Stimulated activated effector memory CD8-positive, alpha-beta T cell treated with anti-CD3 and anti-CD28 coated beads, Interleukin-12 subunit alpha, Interleukin-12 subunit beta, amount 100 ng/mL, for 72 hours (primary cell): ENCODE measurements at regions not wholly inside any gene's neighbourhood (a gene's known extent, or its start where the extent isn't known, plus 50 kb on each side); places are given as distances from the start of the nearest gene placed in this dataset.
A peak's percentile ranks its signal among the peaks of the same experiment; 100 is the strongest.
"Not testable (repeated sequence)": the region's sequence is repeated elsewhere in the genome, so short reads cannot be mapped to it uniquely, and the experiment has no call there.

Experiments used
- ATAC-seq: fragments of 150-1000 bp; cut with Tn5 transposase; 2 replicates; pipeline ENCODE4 v1.10.0; 2021
- DNase-seq, 2 donors: peaks; one replicate each; pipeline ENCODE4 v3.0.0; 2021 to 2022; ENCODE audit warnings: low spot score in 2 of 2
- H3K27ac Mint-ChIP-seq: one replicate; pipeline ENCODE4 v1.8.0; 2022; ENCODE audit warnings: mild to moderate bottlenecking, mixed read lengths
- H3K36me3 Mint-ChIP-seq: one replicate; pipeline ENCODE4 v1.8.0; 2022; ENCODE audit warnings: mild to moderate bottlenecking, mixed read lengths
- H3K4me1 Mint-ChIP-seq: one replicate; pipeline ENCODE4 v1.8.0; 2022; ENCODE audit warnings: mixed read lengths
- H3K4me3 Mint-ChIP-seq: one replicate; pipeline ENCODE4 v1.8.0; 2022; ENCODE audit warnings: mild to moderate bottlenecking, mixed read lengths
- H3K9me3 Mint-ChIP-seq: one replicate; pipeline ENCODE4 v1.8.0; 2022; ENCODE audit warnings: mixed read lengths

DNA sequence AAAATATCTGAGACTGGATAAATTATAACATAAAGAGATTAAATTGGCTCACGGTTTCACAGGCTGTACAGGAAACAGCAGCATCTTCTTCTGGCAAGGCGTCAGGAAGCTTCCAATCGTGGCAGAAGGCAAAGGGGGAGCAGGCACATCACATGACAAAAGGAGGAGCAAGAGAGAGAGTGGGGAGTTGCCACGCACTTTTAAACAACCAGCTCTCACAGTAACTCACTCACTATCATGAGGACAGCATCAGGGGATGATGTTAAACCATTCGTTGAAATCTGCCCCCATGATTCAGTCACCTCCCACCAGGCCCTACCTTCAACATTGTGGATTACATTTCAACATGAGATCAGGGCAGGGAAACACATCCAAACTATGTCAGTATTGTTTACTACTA lies 114.5 kb upstream of the SPATA16 start:
- Mint-ChIP-seq H3K4me3 (no peak overlapping the region), H3K36me3 (no peaks in the 10 kb centered on the region), H3K4me1 (no peaks in the 10 kb centered on the region), H3K9me3 (peaks cover 6% of the 10 kb centered on the region), H3K27ac (no peak overlapping the region)
- no peak for DNase-seq
- ATAC-seq = no peak

DNA sequence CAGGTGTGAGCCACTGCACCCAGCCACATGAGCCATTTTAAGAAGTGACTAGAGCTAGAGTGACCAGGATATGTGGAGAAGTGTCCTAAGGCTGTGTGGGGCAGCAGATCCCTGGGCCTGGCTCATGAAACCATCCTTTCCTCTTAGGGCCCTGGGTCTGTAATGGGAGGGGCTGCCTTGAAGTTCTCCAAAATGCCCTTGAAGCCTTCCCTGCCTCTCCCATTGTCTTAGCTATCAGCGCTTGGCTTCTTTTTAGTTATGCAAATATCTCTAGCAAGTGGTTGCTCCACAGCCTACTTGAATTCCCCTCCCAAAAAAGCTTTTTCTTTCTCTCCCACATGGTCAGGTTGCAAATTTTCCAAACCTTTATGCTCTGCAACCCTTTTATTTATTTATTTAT lies 112.4 kb upstream of the SPATA16 start:
- no peak overlapping the region for H3K27ac Mint-ChIP-seq
- H3K9me3 Mint-ChIP-seq = peaks cover 7% of the 10 kb centered on the region

DNA sequence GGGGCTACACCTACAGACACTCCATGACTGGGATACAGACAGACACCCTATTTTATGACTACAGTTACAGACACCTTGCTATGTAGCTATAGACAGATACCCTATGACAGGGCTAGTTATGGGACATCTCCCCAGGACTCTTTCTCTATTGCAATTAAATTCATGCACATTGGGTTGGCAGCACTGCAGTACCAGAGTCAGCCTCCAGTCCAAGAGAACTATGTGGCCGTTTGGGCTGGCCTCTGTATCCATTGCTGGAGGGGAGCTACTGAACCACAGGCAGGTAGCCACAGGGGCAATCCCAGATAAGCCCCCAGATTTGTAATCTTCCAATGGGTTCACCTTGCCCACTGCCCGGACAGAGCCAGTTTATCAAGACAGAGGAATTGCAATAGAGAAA lies 108.4 kb upstream of the SPATA16 start:
- no peak overlapping the region for H3K4me3 Mint-ChIP-seq
- H3K4me1 Mint-ChIP-seq = no peaks in the 10 kb centered on the region
- H3K9me3 Mint-ChIP-seq = peaks cover 7% of the 10 kb centered on the region
- DNase-seq (no peak), ATAC-seq (peak; percentile 34)
- H3K36me3 Mint-ChIP-seq = no peaks in the 10 kb centered on the region
- no peak overlapping the region for H3K27ac Mint-ChIP-seq

More for the DNA sequence above, 112.4 kb upstream of the SPATA16 start:
- no peak for ATAC-seq
- Mint-ChIP-seq H3K36me3 (no peaks in the 10 kb centered on the region), H3K4me1 (no peaks in the 10 kb centered on the region), H3K4me3 (no peak overlapping the region)
- no peak for DNase-seq

DNA sequence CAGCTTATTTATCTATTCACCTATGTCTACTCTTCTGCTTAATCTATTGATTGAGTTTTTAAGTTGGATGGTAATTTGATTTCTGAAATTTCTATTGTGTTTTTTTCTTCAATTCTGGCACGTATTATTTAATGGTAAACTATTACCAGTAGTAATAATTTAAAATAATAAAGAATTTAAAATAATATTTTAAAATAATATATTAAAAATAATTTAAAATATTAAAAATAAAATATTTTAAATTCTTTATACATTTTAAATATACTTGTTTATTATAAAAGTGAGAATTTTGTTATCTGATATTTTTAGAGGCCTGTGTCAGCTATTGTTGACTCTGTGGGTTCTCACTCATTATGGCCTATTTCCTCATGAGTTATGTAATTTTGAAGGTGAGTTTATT lies 100.7 kb upstream of the SPATA16 start:
- ATAC-seq (no peak), DNase-seq (no peak)
- Mint-ChIP-seq H3K4me1 (no peaks in the 10 kb centered on the region), H3K4me3 (no peak overlapping the region), H3K9me3 (peaks cover 17% of the 10 kb centered on the region), H3K36me3 (no peaks in the 10 kb centered on the region), H3K27ac (no peak overlapping the region)

DNA sequence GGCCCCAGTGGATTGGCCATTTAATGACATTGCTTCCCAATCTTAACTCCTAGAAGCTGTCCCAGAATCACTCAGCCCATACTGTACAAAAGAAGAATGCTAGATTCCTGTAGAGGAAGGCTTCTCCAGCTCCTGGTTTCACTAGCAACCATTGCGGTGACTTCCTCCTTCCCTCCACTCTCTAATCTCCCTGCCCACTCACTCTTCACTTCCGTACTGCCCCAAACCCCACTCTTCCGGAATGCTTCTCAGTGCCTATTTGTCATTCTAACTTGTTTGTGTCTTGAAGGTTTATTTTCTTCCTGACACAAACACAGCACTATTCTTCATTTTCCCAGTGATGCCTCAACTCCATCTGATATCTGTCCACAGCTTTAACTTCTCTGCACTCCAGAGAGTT lies 97.1 kb upstream of the SPATA16 start:
- Mint-ChIP-seq H3K4me3 (no peak overlapping the region), H3K4me1 (no peaks in the 10 kb centered on the region)

DNA sequence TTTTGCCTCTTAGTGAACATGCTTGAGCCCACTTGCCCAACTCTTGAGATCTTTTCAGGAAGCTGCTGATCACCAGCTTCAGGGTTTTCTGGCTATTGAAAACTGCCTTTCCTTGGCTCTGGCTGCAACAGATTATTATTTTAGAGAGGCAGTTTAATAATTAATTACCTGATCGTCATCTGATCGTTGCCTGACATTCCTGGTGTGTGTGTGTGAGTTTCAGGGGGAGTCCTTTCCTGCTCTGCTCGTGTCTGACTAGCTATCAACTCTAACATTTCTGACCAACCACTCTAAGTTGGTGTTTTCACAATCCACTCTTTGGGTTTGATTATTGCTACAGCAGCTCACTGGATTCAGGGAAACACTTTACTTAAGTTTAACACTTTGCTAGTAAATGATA lies 84.3 kb upstream of the SPATA16 start:
- Mint-ChIP-seq H3K36me3 (no peaks in the 10 kb centered on the region), H3K9me3 (peaks cover 15% of the 10 kb centered on the region), H3K27ac (no peak overlapping the region), H3K4me3 (no peak overlapping the region), H3K4me1 (no peaks in the 10 kb centered on the region)
- DNase-seq (no peak), ATAC-seq (no peak)

More for the DNA sequence above, 97.1 kb upstream of the SPATA16 start:
- no peak overlapping the region for H3K27ac Mint-ChIP-seq
- ATAC-seq (peak; percentile 19), DNase-seq (no peak)
- no peaks in the 10 kb centered on the region for H3K36me3 Mint-ChIP-seq
- H3K9me3 Mint-ChIP-seq = peaks cover 15% of the 10 kb centered on the region

DNA sequence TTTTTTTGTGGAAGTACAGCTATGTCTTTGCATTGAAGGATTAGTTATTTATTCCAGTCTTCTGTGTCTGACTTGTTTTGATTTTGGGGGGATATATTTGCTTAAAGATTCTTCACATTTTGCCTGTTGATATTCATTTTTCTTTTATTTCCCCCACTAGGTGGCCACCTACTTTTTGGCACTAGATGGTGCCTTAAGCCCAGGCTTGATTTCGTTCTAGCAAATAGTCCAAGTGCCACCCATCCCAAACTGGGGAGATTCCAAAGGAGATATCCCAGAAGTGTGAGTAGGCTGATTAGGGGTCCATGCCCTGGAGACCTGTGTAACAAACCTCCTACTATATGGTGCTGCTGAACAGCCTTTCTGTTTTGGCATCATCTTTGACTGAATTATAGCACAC lies 80.0 kb upstream of the SPATA16 start:
- DNase-seq (no peak), ATAC-seq (no peak)
- H3K4me1 Mint-ChIP-seq = no peaks in the 10 kb centered on the region

DNA sequence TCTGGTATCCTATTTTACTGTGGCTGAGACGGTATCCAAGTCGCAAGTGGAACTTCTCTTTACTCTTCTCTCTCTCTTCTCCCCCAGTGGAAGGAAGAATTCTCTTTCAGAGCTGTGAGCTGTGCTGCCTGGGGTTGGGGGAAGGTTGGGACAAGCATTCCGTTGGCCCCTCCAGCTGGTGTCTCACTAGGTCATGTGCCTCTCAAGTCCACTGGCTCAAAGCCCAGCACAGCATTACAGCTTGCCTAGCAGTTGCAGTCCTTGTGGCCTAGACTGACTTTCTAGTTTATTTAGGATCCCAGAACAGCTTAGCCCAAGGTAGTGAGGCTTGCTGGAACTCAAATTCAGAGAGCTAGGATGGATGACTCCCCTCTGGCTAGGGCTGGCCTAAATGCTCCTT lies 76.1 kb upstream of the SPATA16 start:
- peak; percentile 42 for ATAC-seq
- Mint-ChIP-seq H3K9me3 (peaks cover 24% of the 10 kb centered on the region), H3K27ac (no peak overlapping the region), H3K4me1 (no peaks in the 10 kb centered on the region), H3K36me3 (no peaks in the 10 kb centered on the region), H3K4me3 (no peak overlapping the region)
- no peak for DNase-seq

More for the DNA sequence above, 80.0 kb upstream of the SPATA16 start:
- Mint-ChIP-seq H3K9me3 (peaks cover 22% of the 10 kb centered on the region), H3K27ac (no peak overlapping the region), H3K4me3 (no peak overlapping the region), H3K36me3 (no peaks in the 10 kb centered on the region)

DNA sequence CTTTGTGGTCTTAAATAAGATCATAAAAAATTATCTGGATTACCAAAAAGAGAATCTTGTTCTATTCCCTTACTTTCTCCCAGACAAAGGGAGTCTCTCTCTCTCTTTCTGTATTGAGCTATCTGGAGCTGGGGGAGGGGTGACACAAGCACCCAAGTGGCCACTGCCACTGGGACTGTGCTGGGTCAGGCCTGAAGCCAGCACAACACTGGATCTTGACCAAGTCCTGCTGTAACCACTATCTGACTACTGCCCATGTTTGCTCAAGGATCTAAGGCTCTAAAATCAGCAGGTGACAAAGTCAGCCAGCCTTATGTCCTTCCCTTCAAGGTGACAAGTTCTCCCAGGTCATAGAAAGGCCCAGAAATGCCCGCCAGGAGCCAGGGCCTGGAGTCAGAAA lies 75.0 kb upstream of the SPATA16 start:
- ATAC-seq = no peak
- no peak overlapping the region for H3K4me3 Mint-ChIP-seq

DNA sequence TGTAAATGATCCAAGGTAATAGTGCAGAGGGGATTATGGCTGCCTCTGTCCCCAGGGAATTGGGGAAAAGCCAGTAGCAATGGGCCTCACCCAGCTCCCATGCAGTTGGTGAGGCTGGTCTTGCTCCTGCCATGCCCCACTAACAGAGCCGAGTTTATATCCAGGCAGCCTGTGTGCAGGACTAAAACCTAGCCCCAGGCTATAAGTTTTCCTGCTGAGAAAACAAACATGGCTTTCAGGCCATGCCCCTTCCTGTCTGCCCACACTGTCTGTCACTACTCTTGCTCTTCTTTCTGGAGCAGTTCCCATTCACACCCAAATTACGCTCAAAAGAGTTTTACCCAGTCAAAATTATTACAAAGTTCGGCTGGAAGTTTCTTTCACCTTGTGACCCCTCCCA lies 73.5 kb upstream of the SPATA16 start:
- Mint-ChIP-seq H3K4me3 (no peak overlapping the region), H3K36me3 (no peaks in the 10 kb centered on the region), H3K27ac (no peak overlapping the region), H3K4me1 (no peaks in the 10 kb centered on the region), H3K9me3 (peaks cover 18% of the 10 kb centered on the region)
- ATAC-seq (peak; percentile 21), DNase-seq (no peak)

More for the DNA sequence above, 75.0 kb upstream of the SPATA16 start:
- Mint-ChIP-seq H3K27ac (no peak overlapping the region), H3K36me3 (no peaks in the 10 kb centered on the region), H3K9me3 (peaks cover 24% of the 10 kb centered on the region), H3K4me1 (no peaks in the 10 kb centered on the region)
- no peak for DNase-seq

DNA sequence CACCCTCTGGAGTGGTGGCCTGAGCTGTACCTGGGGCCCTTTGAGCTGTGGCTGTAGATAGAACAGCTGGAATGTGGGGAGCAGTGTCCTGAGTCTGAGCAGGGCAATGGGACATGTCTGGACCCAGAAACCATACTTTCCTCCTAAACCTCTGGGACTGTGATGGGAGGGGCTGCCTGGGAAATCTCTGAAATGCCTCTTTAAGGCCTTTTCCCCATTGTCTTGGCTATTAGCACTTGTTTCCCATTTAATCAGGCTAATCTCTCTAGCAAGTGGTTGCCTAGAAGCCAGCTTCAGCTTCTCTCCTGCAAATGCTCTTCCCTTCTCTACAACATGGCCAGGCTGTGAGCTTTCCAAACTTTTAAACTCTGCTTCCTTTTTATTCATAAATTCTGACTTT lies 58.5 kb upstream of the SPATA16 start:
- ATAC-seq = peak; percentile 28
- H3K4me1 Mint-ChIP-seq = no peaks in the 10 kb centered on the region
- no peak for DNase-seq
- H3K27ac Mint-ChIP-seq = no peak overlapping the region
- H3K36me3 Mint-ChIP-seq = no peaks in the 10 kb centered on the region
- H3K9me3 Mint-ChIP-seq = peaks cover 11% of the 10 kb centered on the region
- H3K4me3 Mint-ChIP-seq = no peak overlapping the region

DNA sequence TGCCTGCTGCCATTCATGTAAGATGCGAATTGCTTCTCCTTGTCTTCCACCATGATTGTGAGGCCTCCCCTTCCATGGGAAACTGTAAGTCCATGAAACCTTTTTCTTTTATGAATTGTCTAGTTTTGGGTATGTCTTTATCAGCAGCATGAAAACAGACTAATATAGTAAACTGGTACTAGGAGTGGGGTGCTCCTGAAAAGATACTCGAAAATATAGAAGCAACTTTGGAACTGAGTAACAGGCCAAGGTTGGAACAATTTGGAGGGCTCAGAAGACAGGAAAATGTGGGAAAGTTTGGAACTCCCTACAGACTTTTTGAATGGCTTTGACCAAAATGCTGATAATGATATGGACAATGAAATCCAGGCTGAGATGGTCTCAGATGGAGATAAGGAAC lies 53.8 kb upstream of the SPATA16 start:
- not testable (repeated sequence) for H3K36me3 Mint-ChIP-seq, H3K27ac Mint-ChIP-seq, ATAC-seq, DNase-seq, H3K4me3 Mint-ChIP-seq, H3K4me1 Mint-ChIP-seq
- H3K9me3 Mint-ChIP-seq = peaks cover 10% of the 10 kb centered on the region

DNA sequence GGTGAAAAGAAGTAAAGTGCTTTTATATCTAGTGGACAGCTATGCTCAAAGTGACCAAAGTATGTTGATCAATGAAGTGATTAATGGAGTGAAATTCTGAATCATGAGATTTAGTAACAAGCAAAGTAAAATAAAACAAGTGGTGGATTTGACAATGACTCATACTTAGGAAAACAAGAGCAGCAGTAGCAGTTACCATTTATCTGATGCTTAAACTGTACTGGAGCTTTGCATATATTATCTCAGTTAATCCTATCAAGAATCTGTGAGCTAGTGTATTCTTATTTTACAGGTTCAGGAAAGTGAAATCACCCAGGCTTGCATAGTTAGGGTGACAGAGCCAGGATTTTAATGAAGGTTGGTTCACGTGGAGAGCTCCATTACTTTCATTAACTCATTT lies 50.6 kb upstream of the SPATA16 start:
- no peak for DNase-seq
- Mint-ChIP-seq H3K9me3 (peaks cover 11% of the 10 kb centered on the region), H3K4me1 (no peaks in the 10 kb centered on the region), H3K36me3 (no peaks in the 10 kb centered on the region), H3K4me3 (no peak overlapping the region), H3K27ac (no peak overlapping the region)
- ATAC-seq = no peak
